Liver (tissue), 3 donors: ENCODE measurements at regions not wholly inside any gene's neighbourhood (a gene's known extent, or its start where the extent isn't known, plus 50 kb on each side); places are given as distances from the start of the nearest gene placed in this dataset.

ENCODE experiments used
- CTCF ChIP-seq: fragments of 150-350 bp; IDR thresholded peaks from 2 replicates; pipeline ENCODE4 v1.5.1; 2017; ENCODE audit warnings: improper control_type of control experiment, low read depth, low read length; ENCODE audit not compliant: missing input control
- HNF4A ChIP-seq, 2 donors: conservative IDR thresholded peaks; 2 replicates each; pipeline ENCODE4 v1.6.1; 2016; ENCODE audit warnings: antibody characterized with exemption in 2 of 2, mild to moderate bottlenecking in 2 of 2
- HNF4G ChIP-seq: IDR thresholded peaks from 2 replicates; pipeline ENCODE4 v1.6.1; 2016; ENCODE audit warnings: antibody characterized with exemption
- MAX ChIP-seq: IDR thresholded peaks from 2 replicates; pipeline ENCODE4 v1.6.1; 2016; ENCODE audit warnings: antibody characterized with exemption
- donor health status: healthy.
- donor health status: healthy.

GRCh38 chr2:220370764-220371163, 743.3 kb downstream of the SLC4A3 start:
- TF ChIP-seq CTCF (no peak), HNF4A (conservative IDR thresholded peaks at IDR 0.05) (no peak), HNF4G (no peak), MAX (no peak)
